H1 (cell line): ENCODE measurements at regions not wholly inside any gene's neighbourhood (a gene's known extent, or its start where the extent isn't known, plus 50 kb on each side); places are given as distances from the start of the nearest gene placed in this dataset.

Experiments
- CTCF ChIA-PET: fragments of 300-600 bp; sonication (Branson Sonifier 250); formaldehyde crosslinking; loops from one replicate; lab custom pipeline; 2021; ENCODE audit not compliant: partially characterized antibody; lab: Charles Lee
- POLR2A ChIA-PET: fragments of 300-600 bp; sonication (Branson Sonifier 250); formaldehyde crosslinking; loops from one replicate; lab custom pipeline; 2021; ENCODE audit warnings: inconsistent platforms; ENCODE audit not compliant: partially characterized antibody; lab: Charles Lee
- DNase-seq, 2 experiments: peaks; one replicate each; pipeline versions ENCODE4 v3.0.0 to v3.0.0-alpha.2; 2010 to 2022; ENCODE audit warnings: low spot score in 2 of 2, low read depth in 1 of 2, mixed read lengths in 1 of 2
- FAIRE-seq: peaks from 2 replicates; lab custom pipeline; 2011; peaks lifted over from hg19 to GRCh38; lab: Jason Lieb, UNC
- H2AFZ ChIP-seq: 2 replicates; pipeline ENCODE4 v1.8.1; 2012; ENCODE audit warnings: low read length, inconsistent platforms
- H2AK5ac ChIP-seq: 2 replicates; pipeline ENCODE4 v1.6.1; 2013; ENCODE audit warnings: low read depth, low read length
- H2BK120ac ChIP-seq: replicated peaks from 2 replicates; pipeline ENCODE3; 2013; ENCODE audit warnings: low read depth, low read length, inconsistent platforms
- H2BK12ac ChIP-seq: 2 replicates; pipeline ENCODE4 v1.6.1; 2013; ENCODE audit warnings: low read depth, low read length
- H2BK15ac ChIP-seq: 2 replicates; pipeline ENCODE4 v1.6.1; 2013; ENCODE audit warnings: low read length
- H2BK20ac ChIP-seq: 2 replicates; pipeline ENCODE4 v1.6.1; 2013; ENCODE audit warnings: low read length
- H2BK5ac ChIP-seq: 2 replicates; pipeline ENCODE4 v1.6.1; 2013; ENCODE audit warnings: low read depth, low read length
- H3K14ac ChIP-seq: 2 replicates; pipeline ENCODE4 v1.6.1; 2013; ENCODE audit warnings: inconsistent platforms; ENCODE audit not compliant: insufficient read length
- H3K18ac ChIP-seq: 2 replicates; pipeline ENCODE4 v1.6.1; 2013; ENCODE audit warnings: low read length; ENCODE audit errors: extremely low read depth
- H3K23ac ChIP-seq: 2 replicates; pipeline ENCODE4 v1.6.1; 2013; ENCODE audit warnings: inconsistent platforms; ENCODE audit not compliant: insufficient read length
- H3K23me2 ChIP-seq: 2 replicates; pipeline ENCODE4 v1.6.1; 2013; ENCODE audit warnings: low read depth, low read length
- H3K27ac ChIP-seq: 2 replicates; pipeline ENCODE4 v1.6.1; 2011; ENCODE audit warnings: low read depth, low read length, inconsistent platforms
- H3K27me3 ChIP-seq, 4 experiments: replicated peaks in 1 of 4; 1 replicate in 1 of 4; 2 replicates in 3 of 4; pipeline versions ENCODE4 v1.6.1 to v1.8.1; 2011 to 2013; ENCODE audit warnings: low read length in 3 of 4, mild to moderate bottlenecking in 3 of 4, inconsistent platforms in 2 of 4, mixed read lengths in 2 of 4, moderate library complexity in 1 of 4; ENCODE audit not compliant: control insufficient read depth in 3 of 4, insufficient read depth in 3 of 4; ENCODE audit errors: extremely low read depth in 1 of 4
- H3K36me3 ChIP-seq, 4 experiments: 2 replicates each; pipeline versions ENCODE4 v1.6.1 to v1.8.1; 2011 to 2013; ENCODE audit warnings: mild to moderate bottlenecking in 4 of 4, low read length in 3 of 4, moderate library complexity in 2 of 4, control low read depth in 1 of 4, inconsistent platforms in 1 of 4; ENCODE audit not compliant: insufficient read depth in 4 of 4, control insufficient read depth in 2 of 4
- H3K4ac ChIP-seq: replicated peaks from 2 replicates; pipeline ENCODE3; 2013; ENCODE audit warnings: low read length, low read depth, mixed read lengths, inconsistent platforms; ENCODE audit not compliant: insufficient read length
- H3K4me1 ChIP-seq, 4 experiments: replicated peaks in 1 of 4; 1 replicate in 1 of 4; 2 replicates in 3 of 4; pipeline versions ENCODE4 v1.6.1 to v1.8.1; 2011 to 2013; ENCODE audit warnings: low read length in 3 of 4, inconsistent platforms in 2 of 4, mixed read lengths in 1 of 4; ENCODE audit not compliant: insufficient read depth in 4 of 4, control insufficient read depth in 3 of 4
- H3K4me2 ChIP-seq, 2 experiments: 2 replicates each; pipeline versions ENCODE4 v1.6.1 to v1.8.1; 2011 to 2013; ENCODE audit warnings: low read depth in 2 of 2, low read length in 2 of 2, control low read depth in 1 of 2, inconsistent platforms in 1 of 2, mild to moderate bottlenecking in 1 of 2; ENCODE audit not compliant: insufficient read depth in 1 of 2
- H3K4me3 ChIP-seq, 4 experiments: fragments of 200-600, 300-600 bp in 1 of 4; sonication (generic), shearing (Covaris generic), sonication (Bioruptor Twin) in 1 of 4; 2 replicates each; pipeline versions ENCODE4 v1.5.1 to v1.8.1; 2011 to 2016; ENCODE audit warnings: low read length in 4 of 4, low read depth in 3 of 4, control low read depth in 2 of 4, inconsistent platforms in 2 of 4, mild to moderate bottlenecking in 2 of 4, mixed read lengths in 1 of 4, moderate library complexity in 1 of 4; ENCODE audit not compliant: insufficient read depth in 2 of 4; ENCODE audit errors: extremely low read depth in 1 of 4
- H3K56ac ChIP-seq: replicated peaks from 2 replicates; pipeline ENCODE3; 2013; ENCODE audit warnings: low read depth, mild to moderate bottlenecking, mixed read lengths, low read length, inconsistent platforms; ENCODE audit not compliant: insufficient read length
- H3K79me1 ChIP-seq: 2 replicates; pipeline ENCODE4 v1.6.1; 2013; ENCODE audit warnings: low read depth, low read length, control low read depth
- H3K79me2 ChIP-seq, 2 experiments: 2 replicates each; pipeline versions ENCODE4 v1.6.1 to v1.8.1; 2012 to 2013; ENCODE audit warnings: low read length in 2 of 2, mild to moderate bottlenecking in 2 of 2, inconsistent platforms in 1 of 2; ENCODE audit not compliant: insufficient read depth in 2 of 2, control insufficient read depth in 1 of 2
- H3K9ac ChIP-seq, 4 experiments: replicated peaks in 1 of 4; 1 replicate in 1 of 4; 2 replicates in 3 of 4; pipeline versions ENCODE4 v1.6.1 to v1.8.1; 2011 to 2013; ENCODE audit warnings: low read depth in 3 of 4, low read length in 3 of 4, control low read depth in 2 of 4, mild to moderate bottlenecking in 2 of 4, moderate library complexity in 2 of 4, inconsistent platforms in 1 of 4; ENCODE audit errors: extremely low read depth in 1 of 4
- H3K9me3 ChIP-seq, 2 experiments: 2 replicates each; pipeline versions ENCODE4 v1.6.1 to v1.8.1; 2012 to 2013; ENCODE audit warnings: mild to moderate bottlenecking in 2 of 2, moderate library complexity in 2 of 2, control low read depth in 1 of 2, inconsistent platforms in 1 of 2, low read depth in 1 of 2, low read length in 1 of 2, mixed read lengths in 1 of 2; ENCODE audit not compliant: insufficient read depth in 2 of 2
- H4K20me1 ChIP-seq, 2 experiments: replicated peaks in 1 of 2; 2 replicates each; pipeline versions ENCODE3 to v1.8.1; 2011 to 2013; ENCODE audit warnings: inconsistent platforms in 2 of 2, low read length in 2 of 2, mild to moderate bottlenecking in 1 of 2; ENCODE audit not compliant: insufficient read depth in 2 of 2, control insufficient read depth in 1 of 2
- H4K5ac ChIP-seq: 2 replicates; pipeline ENCODE4 v1.6.1; 2013; ENCODE audit warnings: low read length, low read depth, mixed read lengths, inconsistent platforms; ENCODE audit not compliant: insufficient read length
- H4K8ac ChIP-seq: 2 replicates; pipeline ENCODE4 v1.8.0; 2013; ENCODE audit warnings: mild to moderate bottlenecking, moderate library complexity, low read length, inconsistent platforms; ENCODE audit not compliant: insufficient read depth; ENCODE audit errors: extremely low read depth
- H4K91ac ChIP-seq: replicated peaks from 2 replicates; pipeline ENCODE3; 2013; ENCODE audit warnings: low read length, mixed read lengths, inconsistent platforms; ENCODE audit not compliant: insufficient read length
- BACH1 ChIP-seq: IDR thresholded peaks from 2 replicates; pipeline ENCODE4 v1.6.1; 2012; ENCODE audit warnings: low read length, improper control_type of control experiment
- CBX5 ChIP-seq: fragments of 300-800, 300-1000 bp; sonication (generic); IDR thresholded peaks from 2 replicates; pipeline ENCODE4 v1.7.1; 2016; ENCODE audit warnings: antibody characterized with exemption, low read length, low read depth
- EZH2 ChIP-seq: fragments of 200-600 bp; sonication (generic); IDR thresholded peaks from 2 replicates; pipeline ENCODE4 v1.7.1; 2012; ENCODE audit warnings: low read depth, mild to moderate bottlenecking, moderate library complexity, low read length, inconsistent platforms; ENCODE audit not compliant: severe bottlenecking
- FOSL1 ChIP-seq: IDR thresholded peaks from 2 replicates; pipeline ENCODE4 v1.6.1; 2011; ENCODE audit warnings: mild to moderate bottlenecking, low read depth, low read length, moderate library complexity; ENCODE audit not compliant: insufficient read depth
- HDAC2 ChIP-seq, 2 experiments: fragments of 300-600 bp in 1 of 2; sonication (generic) in 1 of 2; IDR thresholded peaks; 2 replicates each; pipeline ENCODE4 v1.6.1; 2011 to 2012; ENCODE audit warnings: low read depth in 2 of 2, low read length in 2 of 2, mild to moderate bottlenecking in 2 of 2, moderate library complexity in 2 of 2, borderline replicate concordance in 1 of 2, inconsistent platforms in 1 of 2
- RXRA ChIP-seq: IDR thresholded peaks from 2 replicates; pipeline ENCODE4 v1.6.1; 2011; ENCODE audit warnings: low read depth, mild to moderate bottlenecking, low read length, moderate library complexity; ENCODE audit not compliant: insufficient read depth
- SIX5 ChIP-seq: IDR thresholded peaks from 2 replicates; pipeline ENCODE4 v1.6.1; 2011; ENCODE audit warnings: mild to moderate bottlenecking, low read depth, low read length
- SUZ12 ChIP-seq: fragments of 200-600 bp; sonication (generic); IDR thresholded peaks from 2 replicates; pipeline ENCODE4 v1.6.1; 2012; ENCODE audit warnings: mild to moderate bottlenecking, inconsistent platforms, low read length, moderate library complexity, mixed read lengths
- WGBS, 2 experiments: shearing (Covaris generic) in 1 of 2; methylation state at CpG; one replicate each; pipeline versions ENCODE4 v1.1.6 to v1.1.7; 2013 to 2015; ENCODE audit warnings: low lambda C conversion rate in 2 of 2, mixed read lengths in 2 of 2, inconsistent platforms in 1 of 2, low coverage in 1 of 2, missing lambda C conversion rate in 1 of 2; ENCODE audit not compliant: insufficient replicate concordance in 2 of 2, insufficient coverage in 1 of 2, insufficient read length in 1 of 2; ENCODE audit errors: extremely low coverage in 1 of 2, missing lambda C conversion rate in 1 of 2; 5-methylcytosine and 5-hydroxymethylcytosine counted together
- TF ChIP-seq, protein P1 (sequence below): IDR thresholded peaks from 2 replicates; pipeline ENCODE4 v1.6.1; 2012; ENCODE audit warnings: low read length, inconsistent platforms

DNA sequence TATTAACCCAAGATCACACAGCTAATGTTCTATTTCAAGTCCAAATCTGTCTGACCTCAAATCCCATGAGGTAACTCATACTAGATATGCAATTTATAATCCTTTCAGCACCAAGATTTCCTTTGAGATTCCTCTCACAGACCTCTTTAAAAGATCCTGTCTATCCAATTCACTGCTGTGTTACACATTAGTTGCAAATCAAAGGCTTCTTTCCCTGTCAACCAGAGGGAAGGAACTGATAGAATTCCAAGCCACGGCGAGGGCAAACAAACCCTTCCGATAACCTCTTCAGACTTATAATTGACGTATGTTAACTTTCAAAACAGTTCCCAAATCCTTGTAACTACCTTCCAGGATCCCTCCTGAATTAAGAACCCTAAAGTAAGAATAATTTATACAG lies 168.9 kb downstream of the DRD1 start:
- Histone ChIP-seq H3K23me2 (no peaks in the 10 kb centered on the region), H3K36me3 (no peaks in the 10 kb centered on the region), H3K79me1 (no peaks in the 10 kb centered on the region), H3K9me3 (no peaks in the 10 kb centered on the region), H3K9ac (no peak overlapping the region), H4K20me1 (no peaks in the 10 kb centered on the region), H4K8ac (no peak overlapping the region), H2AFZ (no peak overlapping the region), H2BK15ac (no peak overlapping the region), H3K4me2 (no peak overlapping the region), H3K56ac (no peak overlapping the region), H3K4me1 (no peaks in the 10 kb centered on the region), H3K23ac (no peak overlapping the region), H3K4ac (no peak overlapping the region), H3K27me3 (no peaks in the 10 kb centered on the region), H2BK12ac (no peak overlapping the region), H4K91ac (no peak overlapping the region), H2BK5ac (no peak overlapping the region), H3K4me3 (no peak overlapping the region), H3K18ac (no peak overlapping the region), H2AK5ac (no peak overlapping the region), H2BK20ac (no peak overlapping the region), H3K27ac (no peak overlapping the region), H3K14ac (no peak overlapping the region), H4K5ac (no peak overlapping the region), H3K79me2 (no peaks in the 10 kb centered on the region), H2BK120ac (no peak overlapping the region)
- FAIRE-seq (no peak), DNase-seq (no peak)
- ChIA-PET POLR2A (no interaction called here), CTCF (interaction anchor here (1.2 kb wide), 1 partner anchor 36 kb away, joined by 3 read pairs; no protein-coding TSS in a partner anchor)
- no peak for TF ChIP-seq EZH2
- TF ChIP-seq RXRA: no peak
- no peak for TF ChIP-seq SIX5
- no peak for TF ChIP-seq FOSL1
- TF ChIP-seq SUZ12: no peak
- TF ChIP-seq, protein P1, sequence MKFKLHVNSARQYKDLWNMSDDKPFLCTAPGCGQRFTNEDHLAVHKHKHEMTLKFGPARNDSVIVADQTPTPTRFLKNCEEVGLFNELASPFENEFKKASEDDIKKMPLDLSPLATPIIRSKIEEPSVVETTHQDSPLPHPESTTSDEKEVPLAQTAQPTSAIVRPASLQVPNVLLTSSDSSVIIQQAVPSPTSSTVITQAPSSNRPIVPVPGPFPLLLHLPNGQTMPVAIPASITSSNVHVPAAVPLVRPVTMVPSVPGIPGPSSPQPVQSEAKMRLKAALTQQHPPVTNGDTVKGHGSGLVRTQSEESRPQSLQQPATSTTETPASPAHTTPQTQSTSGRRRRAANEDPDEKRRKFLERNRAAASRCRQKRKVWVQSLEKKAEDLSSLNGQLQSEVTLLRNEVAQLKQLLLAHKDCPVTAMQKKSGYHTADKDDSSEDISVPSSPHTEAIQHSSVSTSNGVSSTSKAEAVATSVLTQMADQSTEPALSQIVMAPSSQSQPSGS: no peak
- TF ChIP-seq BACH1: no peak
- TF ChIP-seq HDAC2 (IDR thresholded peaks at IDR 0.05; ENCODE audit: borderline replicate concordance in 1 of 2, low read depth in 2 of 2, low read length in 2 of 2): no peak
- no peak for TF ChIP-seq CBX5
- 91% methylated on average over 4 of the region's 4 CpGs; no CpG with 5 or more reads in 1 of the 2 experiments for WGBS, 2 experiments
